IPS-15b (cell line): ENCODE measurements at regions not wholly inside any gene's neighbourhood (a gene's known extent, or its start where the extent isn't known, plus 50 kb on each side); places are given as distances from the start of the nearest gene placed in this dataset.

Source experiments
- H3K27me3 ChIP-seq: one replicate; pipeline ENCODE4 v1.6.1; 2013; ENCODE audit warnings: low read length; ENCODE audit not compliant: control insufficient read depth, insufficient read depth
- H3K36me3 ChIP-seq: one replicate; pipeline ENCODE4 v1.6.1; 2013; ENCODE audit warnings: low read length; ENCODE audit not compliant: control insufficient read depth, insufficient read depth
- H3K4me1 ChIP-seq: one replicate; pipeline ENCODE4 v1.6.1; 2013; ENCODE audit warnings: mild to moderate bottlenecking, low read length; ENCODE audit not compliant: control insufficient read depth, insufficient read depth
- H3K4me3 ChIP-seq: one replicate; pipeline ENCODE4 v1.5.1; 2013; ENCODE audit warnings: low read depth, low read length
- H3K9ac ChIP-seq: one replicate; pipeline ENCODE4 v1.6.1; 2013; ENCODE audit warnings: low read depth, mild to moderate bottlenecking, low read length
- H3K9me3 ChIP-seq: one replicate; pipeline ENCODE4 v1.6.1; 2013; ENCODE audit warnings: mild to moderate bottlenecking, low read length; ENCODE audit not compliant: control insufficient read depth, insufficient read depth

DNA sequence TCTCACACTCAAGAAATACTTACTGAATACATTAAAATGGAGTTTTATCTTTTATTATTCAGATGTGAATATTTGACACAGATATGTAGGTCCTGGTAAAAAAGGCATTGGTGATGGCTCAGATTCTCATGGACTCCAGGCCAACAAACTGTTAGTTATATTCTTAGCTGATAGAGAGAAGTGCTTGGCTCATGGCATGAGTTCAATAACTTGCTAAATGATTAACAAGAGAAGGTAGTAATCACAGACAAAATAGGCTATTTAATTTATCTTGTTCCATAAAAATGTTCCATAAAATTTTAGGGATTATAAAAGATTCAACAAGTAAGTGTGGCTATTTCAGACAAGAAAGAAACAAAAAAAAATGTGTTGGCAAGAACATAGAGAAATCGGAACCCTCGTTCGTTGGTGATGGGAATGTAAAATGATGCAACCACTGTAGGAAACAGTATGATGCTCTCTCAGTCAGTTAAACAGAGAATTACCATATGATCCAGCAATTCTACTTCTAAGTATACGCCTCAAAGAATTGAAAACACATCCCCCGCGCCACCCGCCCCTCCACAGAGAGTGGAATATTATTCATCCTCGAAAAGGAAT is 737.8 kb upstream of the ADAMTS5 start:
- Histone ChIP-seq H3K4me3 (no peak overlapping the region), H3K9me3 (no peaks in the 10 kb centered on the region), H3K36me3 (no peaks in the 10 kb centered on the region), H3K4me1 (no peaks in the 10 kb centered on the region), H3K9ac (no peak overlapping the region), H3K27me3 (no peaks in the 10 kb centered on the region)

GRCh38 chr21:27703791-27704190 is 736.9 kb upstream of the ADAMTS5 start:
- no peak overlapping the region for H3K4me3 ChIP-seq
- H3K36me3 ChIP-seq: no peaks in the 10 kb centered on the region
- H3K27me3 ChIP-seq: no peaks in the 10 kb centered on the region
- no peaks in the 10 kb centered on the region for H3K4me1 ChIP-seq
- H3K9me3 ChIP-seq: no peaks in the 10 kb centered on the region
- H3K9ac ChIP-seq: no peak overlapping the region

DNA sequence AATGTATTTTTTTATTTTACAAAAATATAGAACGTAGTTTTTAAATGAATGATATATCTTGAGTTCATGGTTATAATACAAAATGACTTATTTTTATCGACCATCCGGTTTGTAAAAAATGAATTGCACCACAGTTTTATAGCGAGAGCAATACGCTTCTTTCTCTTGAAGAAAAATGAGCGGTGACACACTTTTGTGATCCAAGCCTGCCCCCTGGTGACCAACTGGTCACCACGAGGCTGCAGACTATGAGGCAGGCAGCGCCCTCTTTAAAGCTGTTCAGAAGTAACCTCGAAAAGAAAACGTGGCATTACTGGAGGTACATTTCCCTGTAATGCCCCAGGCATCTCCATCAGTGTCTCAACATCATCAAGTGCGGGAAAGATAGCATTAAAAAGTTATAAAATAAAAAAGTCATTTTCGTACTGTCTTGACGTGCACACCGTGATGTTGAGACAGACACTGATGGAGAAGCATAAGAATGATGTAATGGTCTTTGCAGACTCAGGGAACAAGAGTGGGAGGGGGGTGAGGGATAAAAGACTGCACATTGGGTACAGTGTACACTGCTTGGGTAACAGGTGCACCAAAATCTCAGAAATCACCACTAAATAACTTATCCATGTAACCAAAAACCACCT is 734.2 kb upstream of the ADAMTS5 start:
- H3K4me3 ChIP-seq: no peak overlapping the region
- no peaks in the 10 kb centered on the region for H3K9me3 ChIP-seq
- H3K36me3 ChIP-seq: no peaks in the 10 kb centered on the region
- no peak overlapping the region for H3K9ac ChIP-seq
- H3K4me1 ChIP-seq: no peaks in the 10 kb centered on the region
- no peaks in the 10 kb centered on the region for H3K27me3 ChIP-seq

DNA sequence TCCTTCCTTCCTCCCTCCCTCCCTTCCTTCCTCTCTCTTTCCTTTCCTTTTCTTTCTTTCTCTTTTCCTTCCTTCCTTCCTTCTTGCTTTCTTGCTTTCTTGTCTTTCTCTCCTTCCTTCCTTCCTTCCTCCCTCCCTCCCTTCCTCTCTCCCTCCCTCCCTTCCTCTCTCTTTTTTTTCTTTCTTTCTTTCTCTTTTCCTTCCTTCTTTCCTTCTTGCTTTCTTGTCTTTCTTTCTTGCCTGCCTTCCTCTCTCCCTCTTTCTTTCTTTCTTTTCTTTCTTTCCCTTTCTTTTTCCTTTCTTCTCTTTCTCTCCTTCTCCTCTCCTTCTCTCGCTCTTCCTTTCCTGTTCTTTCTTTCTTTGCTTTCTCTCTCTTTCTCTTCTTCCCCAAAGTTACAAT is 728.4 kb upstream of the ADAMTS5 start:
- Histone ChIP-seq H3K9me3 (no peaks in the 10 kb centered on the region), H3K27me3 (no peaks in the 10 kb centered on the region), H3K4me1 (no peaks in the 10 kb centered on the region), H3K36me3 (no peaks in the 10 kb centered on the region), H3K4me3 (no peak overlapping the region), H3K9ac (no peak overlapping the region)

GRCh38 chr21:27694667-27695066 is 727.8 kb upstream of the ADAMTS5 start:
- H3K9me3 ChIP-seq: no peaks in the 10 kb centered on the region
- H3K36me3 ChIP-seq: no peaks in the 10 kb centered on the region
- H3K4me3 ChIP-seq: no peak overlapping the region
- no peaks in the 10 kb centered on the region for H3K4me1 ChIP-seq
- H3K27me3 ChIP-seq: no peaks in the 10 kb centered on the region
- H3K9ac ChIP-seq: no peak overlapping the region

GRCh38 chr21:27693376-27693775 is 726.5 kb upstream of the ADAMTS5 start:
- H3K36me3 ChIP-seq: no peaks in the 10 kb centered on the region
- H3K9me3 ChIP-seq: peaks cover 3% of the 10 kb centered on the region
- H3K4me3 ChIP-seq: no peak overlapping the region
- H3K4me1 ChIP-seq: no peaks in the 10 kb centered on the region
- no peak overlapping the region for H3K9ac ChIP-seq
- H3K27me3 ChIP-seq: no peaks in the 10 kb centered on the region

GRCh38 chr21:27691516-27691915 is 724.6 kb upstream of the ADAMTS5 start:
- Histone ChIP-seq H3K9ac (no peak overlapping the region), H3K36me3 (no peaks in the 10 kb centered on the region), H3K27me3 (no peaks in the 10 kb centered on the region), H3K9me3 (peaks cover 4% of the 10 kb centered on the region), H3K4me1 (no peaks in the 10 kb centered on the region), H3K4me3 (no peak overlapping the region)

- H3K27me3 ChIP-seq: no peaks in the 10 kb centered on the region
- H3K9me3 ChIP-seq: peaks cover 4% of the 10 kb centered on the region
- H3K36me3 ChIP-seq: no peaks in the 10 kb centered on the region
- no peak overlapping the region for H3K4me3 ChIP-seq
- H3K9ac ChIP-seq: no peak overlapping the region
- H3K4me1 ChIP-seq: no peaks in the 10 kb centered on the region
Observed at GRCh38 chr21:27691006-27691405, 724.1 kb upstream of the ADAMTS5 start.

DNA sequence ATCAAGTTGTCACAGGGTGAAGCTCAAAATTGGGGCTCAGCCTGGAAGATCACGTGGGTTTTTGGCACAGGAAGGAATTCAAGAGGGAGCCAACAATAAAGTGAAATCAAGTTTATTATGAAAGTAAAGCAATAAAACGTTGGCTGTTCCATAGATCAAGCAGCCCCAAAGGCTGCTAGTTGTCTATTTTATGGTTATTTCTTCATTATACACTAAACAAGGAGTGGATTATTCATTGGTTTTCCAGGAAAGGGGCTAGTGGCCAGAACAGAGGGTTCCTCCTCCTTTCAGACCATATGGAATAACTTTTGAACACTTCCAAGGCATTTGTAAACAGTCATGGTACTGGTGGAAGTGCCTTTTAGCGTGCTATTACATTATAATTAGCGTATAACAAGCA is 723.5 kb upstream of the ADAMTS5 start:
- no peak overlapping the region for H3K4me3 ChIP-seq
- peaks cover 4% of the 10 kb centered on the region for H3K9me3 ChIP-seq
- H3K27me3 ChIP-seq: no peaks in the 10 kb centered on the region
- H3K36me3 ChIP-seq: no peaks in the 10 kb centered on the region
- no peak overlapping the region for H3K9ac ChIP-seq
- H3K4me1 ChIP-seq: no peaks in the 10 kb centered on the region

DNA sequence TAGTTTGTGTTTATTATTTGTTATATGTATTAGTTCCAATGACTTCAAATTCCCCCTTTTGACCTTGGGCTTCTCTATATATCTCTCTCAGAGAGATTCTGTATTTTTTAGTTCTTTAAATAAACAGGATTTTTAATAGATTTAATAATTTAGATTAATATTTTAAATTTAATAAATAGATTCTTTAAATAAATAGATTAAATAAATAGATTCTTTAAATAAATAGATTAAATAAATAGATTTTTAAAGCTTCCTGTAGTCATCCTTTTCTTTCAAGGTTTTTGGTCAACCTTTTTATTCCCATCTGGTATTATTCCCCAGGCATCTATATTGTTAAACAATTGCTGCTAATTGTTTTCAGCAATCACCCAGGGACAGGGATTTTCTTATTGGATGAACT is 721.9 kb upstream of the ADAMTS5 start:
- Histone ChIP-seq H3K4me3 (no peak overlapping the region), H3K9me3 (peaks cover 4% of the 10 kb centered on the region), H3K36me3 (no peaks in the 10 kb centered on the region), H3K27me3 (no peaks in the 10 kb centered on the region), H3K4me1 (no peaks in the 10 kb centered on the region), H3K9ac (no peak overlapping the region)

DNA sequence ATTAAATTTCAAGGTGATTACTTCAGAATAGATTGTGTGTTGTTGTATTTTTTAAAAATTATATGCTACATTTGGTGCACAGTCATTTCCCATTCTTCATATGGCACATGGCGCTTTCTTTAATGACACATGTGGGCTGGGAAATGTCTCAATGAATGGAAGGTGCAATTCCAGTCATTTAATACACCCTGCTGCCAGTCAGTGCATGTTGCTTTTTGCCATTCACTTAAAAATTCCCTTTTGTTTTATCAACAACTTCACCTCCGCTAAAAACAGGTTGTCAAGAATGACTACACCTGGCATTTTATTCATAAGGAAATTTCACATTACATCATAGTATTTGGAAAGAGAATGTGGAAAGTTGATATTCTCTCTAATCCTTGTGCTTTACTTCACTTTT is 716.4 kb upstream of the ADAMTS5 start:
- H3K9me3 ChIP-seq: peaks cover under 1% of the 10 kb centered on the region
- no peaks in the 10 kb centered on the region for H3K36me3 ChIP-seq
- H3K27me3 ChIP-seq: no peaks in the 10 kb centered on the region
- H3K4me3 ChIP-seq: no peak overlapping the region
- no peak overlapping the region for H3K9ac ChIP-seq
- H3K4me1 ChIP-seq: no peaks in the 10 kb centered on the region

DNA sequence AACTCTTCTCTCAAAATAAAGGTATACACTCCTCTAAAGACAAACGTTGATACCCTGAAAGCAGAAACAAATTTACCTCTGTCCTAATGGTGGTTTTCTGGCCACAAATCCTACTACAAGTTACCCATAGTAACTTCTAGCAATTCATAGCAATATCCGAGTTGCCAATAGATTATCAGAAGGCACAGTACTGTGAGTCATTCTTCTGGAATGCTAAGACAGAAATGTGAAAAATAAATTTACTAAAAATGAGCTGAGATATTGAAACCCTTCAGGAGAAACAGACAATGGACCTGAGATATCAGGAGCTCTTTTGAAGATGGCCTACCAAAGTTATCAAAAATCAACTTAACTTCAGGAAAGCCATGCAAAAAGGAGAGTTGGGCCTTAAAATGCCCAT is 715.0 kb upstream of the ADAMTS5 start:
- Histone ChIP-seq H3K27me3 (no peaks in the 10 kb centered on the region), H3K9me3 (no peaks in the 10 kb centered on the region), H3K9ac (no peak overlapping the region), H3K4me3 (no peak overlapping the region), H3K4me1 (no peaks in the 10 kb centered on the region), H3K36me3 (no peaks in the 10 kb centered on the region)
